ENCODE measurements at regions not wholly inside any gene's neighbourhood (a gene's known extent, or its start where the extent isn't known, plus 50 kb on each side); places are given as distances from the start of the nearest gene placed in this dataset.

DNA sequence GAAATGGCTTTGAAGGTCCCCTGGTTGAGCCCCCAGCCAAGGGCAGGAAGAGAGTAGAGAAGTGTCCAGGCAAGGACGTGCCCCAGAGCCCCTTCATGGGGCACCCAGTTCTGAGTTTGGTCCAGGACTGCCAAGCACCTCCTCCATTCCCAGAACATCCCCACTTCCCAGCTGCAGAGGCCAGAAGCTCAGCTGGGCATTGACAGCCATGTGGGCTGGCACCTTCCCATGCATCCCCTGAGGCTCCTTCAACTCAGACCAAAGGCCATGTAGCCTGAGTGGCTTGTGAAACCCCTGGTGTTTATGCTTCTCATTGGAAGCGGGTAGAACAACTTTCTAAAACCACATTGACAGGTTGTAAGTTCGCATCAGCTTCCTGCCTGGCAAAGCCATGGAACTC lies 789.6 kb downstream of the TBC1D22A start:
- H3K27ac ChIP-seq (ENCODE audit: extremely low read length, insufficient read depth, low read length) = no peak overlapping the region
- ChIA-PET CTCF (ENCODE audit: low intra/inter-chr PET ratio, low total read pairs) (no interaction called here), POLR2A (no interaction called here)
- H3K27me3 ChIP-seq (ENCODE audit: control insufficient read depth in 1 of 2, insufficient read depth in 2 of 2, low read length in 2 of 2) = peaks cover 1 to 40% of the 10 kb centered on the region in 2 experiments; a peak in 4 of 5 replicates
- 5% methylated on average over 2 of the region's 3 CpGs for WGBS (ENCODE audit: low lambda C conversion rate)
- H3K9ac ChIP-seq (ENCODE audit: insufficient read depth, low read depth, low read length) = no peak overlapping the region
- H3K4me1 ChIP-seq (ENCODE audit: insufficient read depth, low read length) = no peaks in the 10 kb centered on the region
- no peak overlapping the region for H3K4me2 ChIP-seq (ENCODE audit: low read depth, low read length)
- no TSS peak for BruUV-seq (replicated peaks)
- FAIRE-seq (no peak), DNase-seq (ENCODE audit: low spot score) (no peak), ATAC-seq (no peak)
- no peaks in the 10 kb centered on the region for H3K36me3 ChIP-seq (replicated peaks in 1 of 2; ENCODE audit: control insufficient read depth in 1 of 2, insufficient read depth in 2 of 2, low read length in 2 of 2)
- in situ Hi-C loops (cut with HindIII; ENCODE audit: extremely low pct_ligation_motif_present, low pct_unique_long_range_greater_than_20kb) (no loop called here), intact Hi-C loops (cut with micrococcal nuclease; ENCODE audit: unreplicated experiment) (no loop called here)
- no peaks in the 10 kb centered on the region for H3K79me2 ChIP-seq (ENCODE audit: insufficient read depth, low read length)
- H2AFZ ChIP-seq (ENCODE audit: low read length) = no peak overlapping the region
- no peak overlapping the region for H3K4me3 ChIP-seq (replicated peaks in 1 of 3; ENCODE audit: insufficient read depth in 1 of 3, low read depth in 2 of 3, low read length in 3 of 3)
- no peaks in the 10 kb centered on the region for H3K9me3 ChIP-seq (ENCODE audit: low read length)
- no peaks in the 10 kb centered on the region for H4K20me1 ChIP-seq (ENCODE audit: insufficient read depth, low read length)
- TF ChIP-seq MAFG (CRISPR knock-in tag; IDR thresholded peaks at IDR 0.05) (no peak), ZNF790 (CRISPR knock-in tag; IDR thresholded peaks at IDR 0.05; ENCODE audit: borderline replicate concordance) (no peak), JUN (CRISPR knock-in tag; IDR thresholded peaks at IDR 0.05) (no peak), FOXP1 (IDR thresholded peaks at IDR 0.05) (no peak), FOXP1 (CRISPR knock-in tag; IDR thresholded peaks at IDR 0.05) (no peak), TMF1 (CRISPR knock-in tag; IDR thresholded peaks at IDR 0.05; ENCODE audit: low read depth) (no peak), ATF7-NPFF (CRISPR knock-in tag; IDR thresholded peaks at IDR 0.05; ENCODE audit: low read depth) (no peak), HNRNPK (IDR thresholded peaks at IDR 0.05; ENCODE audit: low read depth, low read length, poor library complexity, severe bottlenecking) (no peak), SP4 (CRISPR knock-in tag; IDR thresholded peaks at IDR 0.05) (no peak), ATF7 (IDR thresholded peaks at IDR 0.05) (no peak), ATF7 (CRISPR knock-in tag; IDR thresholded peaks at IDR 0.05) (no peak), ISL2 (CRISPR knock-in tag; IDR thresholded peaks at IDR 0.05) (no peak)
- TF ChIP-seq, protein P1, sequence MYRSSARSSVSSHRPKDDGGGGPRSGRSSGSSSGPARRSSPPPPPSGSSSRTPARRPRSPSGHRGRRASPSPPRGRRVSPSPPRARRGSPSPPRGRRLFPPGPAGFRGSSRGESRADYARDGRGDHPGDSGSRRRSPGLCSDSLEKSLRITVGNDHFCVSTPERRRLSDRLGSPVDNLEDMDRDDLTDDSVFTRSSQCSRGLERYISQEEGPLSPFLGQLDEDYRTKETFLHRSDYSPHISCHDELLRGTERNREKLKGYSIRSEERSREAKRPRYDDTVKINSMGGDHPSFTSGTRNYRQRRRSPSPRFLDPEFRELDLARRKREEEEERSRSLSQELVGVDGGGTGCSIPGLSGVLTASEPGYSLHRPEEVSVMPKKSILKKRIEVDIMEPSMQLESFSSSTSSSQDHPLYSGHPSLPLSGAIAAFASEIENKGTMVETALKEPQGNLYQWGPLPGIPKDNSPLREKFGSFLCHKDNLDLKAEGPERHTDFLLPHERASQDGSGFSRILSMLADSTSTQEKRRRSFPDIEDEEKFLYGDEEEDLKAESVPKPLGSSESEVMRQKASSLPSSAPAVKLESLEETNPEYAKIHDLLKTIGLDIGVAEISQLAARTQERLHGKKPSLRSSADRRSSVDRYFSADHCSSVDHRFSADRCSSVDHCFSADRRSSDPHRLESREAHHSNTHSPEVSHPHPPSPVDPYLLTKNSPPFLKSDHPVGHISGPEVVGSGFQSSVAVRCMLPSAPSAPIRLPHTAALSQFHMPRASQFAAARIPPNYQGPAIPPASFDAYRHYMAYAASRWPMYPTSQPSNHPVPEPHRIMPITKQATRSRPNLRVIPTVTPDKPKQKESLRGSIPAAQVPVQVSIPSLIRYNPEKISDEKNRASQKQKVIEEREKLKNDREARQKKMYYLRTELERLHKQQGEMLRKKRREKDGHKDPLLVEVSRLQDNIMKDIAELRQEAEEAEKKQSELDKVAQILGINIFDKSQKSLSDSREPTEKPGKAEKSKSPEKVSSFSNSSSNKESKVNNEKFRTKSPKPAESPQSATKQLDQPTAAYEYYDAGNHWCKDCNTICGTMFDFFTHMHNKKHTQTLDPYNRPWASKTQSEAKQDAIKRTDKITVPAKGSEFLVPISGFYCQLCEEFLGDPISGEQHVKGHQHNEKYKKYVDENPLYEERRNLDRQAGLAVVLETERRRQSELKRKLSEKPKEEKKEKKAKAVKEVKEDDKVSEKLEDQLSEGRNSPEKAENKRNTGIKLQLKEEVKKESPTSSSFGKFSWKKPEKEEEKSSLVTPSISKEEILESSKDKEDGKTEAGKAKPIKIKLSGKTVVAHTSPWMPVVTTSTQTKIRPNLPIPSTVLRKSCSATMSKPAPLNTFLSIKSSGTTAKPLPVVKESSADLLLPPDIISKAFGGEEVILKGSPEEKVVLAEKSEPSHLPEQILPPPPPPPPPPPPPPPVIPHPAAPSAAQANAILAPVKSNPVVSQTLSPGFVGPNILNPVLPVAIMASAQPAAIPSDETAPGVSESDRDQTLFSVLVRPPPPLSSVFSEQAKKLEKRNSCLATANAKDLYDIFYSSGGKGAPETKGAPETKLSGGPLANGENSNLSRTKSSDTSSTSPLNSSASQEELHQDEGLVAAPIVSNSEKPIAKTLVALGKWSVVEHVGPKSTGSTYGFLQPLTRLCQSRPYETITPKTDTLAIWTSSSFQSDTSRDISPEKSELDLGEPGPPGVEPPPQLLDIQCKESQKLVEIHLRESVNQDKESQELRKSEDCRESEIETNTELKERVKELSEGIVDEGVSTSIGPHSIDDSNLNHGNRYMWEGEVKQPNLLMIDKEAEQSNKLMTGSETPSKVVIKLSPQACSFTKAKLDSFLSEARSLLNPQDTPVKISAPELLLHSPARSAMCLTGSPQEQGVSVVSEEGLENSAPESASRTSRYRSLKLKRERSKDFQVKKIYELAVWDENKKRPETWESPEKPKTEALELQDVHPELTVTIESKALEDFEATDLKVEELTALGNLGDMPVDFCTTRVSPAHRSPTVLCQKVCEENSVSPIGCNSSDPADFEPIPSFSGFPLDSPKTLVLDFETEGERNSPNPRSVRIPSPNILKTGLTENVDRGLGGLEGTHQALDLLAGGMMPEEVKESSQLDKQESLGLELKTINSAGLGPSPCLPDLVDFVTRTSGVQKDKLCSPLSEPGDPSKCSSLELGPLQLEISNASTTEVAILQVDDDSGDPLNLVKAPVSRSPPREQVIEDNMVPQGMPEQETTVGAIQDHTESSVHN (CRISPR knock-in tag; IDR thresholded peaks at IDR 0.05) = no peak
- TF ChIP-seq, protein P2, sequence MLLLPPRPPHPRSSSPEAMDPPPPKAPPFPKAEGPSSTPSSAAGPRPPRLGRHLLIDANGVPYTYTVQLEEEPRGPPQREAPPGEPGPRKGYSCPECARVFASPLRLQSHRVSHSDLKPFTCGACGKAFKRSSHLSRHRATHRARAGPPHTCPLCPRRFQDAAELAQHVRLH (CRISPR knock-in tag; IDR thresholded peaks at IDR 0.05; ENCODE audit: borderline replicate concordance, low read depth) = no peak
- TF ChIP-seq, protein P3, sequence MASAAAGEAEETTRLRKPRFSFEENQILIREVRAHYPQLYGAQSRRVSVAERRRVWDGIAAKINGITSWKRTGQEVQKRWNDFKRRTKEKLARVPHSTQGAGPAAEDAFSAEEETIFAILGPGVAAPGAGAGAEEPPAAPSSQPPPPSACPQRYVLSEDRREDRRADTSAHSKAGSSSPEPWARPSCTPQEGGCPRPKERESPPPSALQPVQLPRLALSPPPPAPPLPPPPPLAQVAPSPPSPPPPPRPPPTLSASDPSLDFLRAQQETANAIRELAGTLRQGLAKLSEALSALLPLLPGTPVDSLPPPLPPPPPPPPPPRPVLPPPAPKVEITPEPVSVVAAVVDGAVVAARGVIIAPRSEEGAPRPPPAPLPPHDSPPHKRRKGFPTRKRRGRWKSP (CRISPR knock-in tag; IDR thresholded peaks at IDR 0.05) = no peak
- TF ChIP-seq, protein P4, sequence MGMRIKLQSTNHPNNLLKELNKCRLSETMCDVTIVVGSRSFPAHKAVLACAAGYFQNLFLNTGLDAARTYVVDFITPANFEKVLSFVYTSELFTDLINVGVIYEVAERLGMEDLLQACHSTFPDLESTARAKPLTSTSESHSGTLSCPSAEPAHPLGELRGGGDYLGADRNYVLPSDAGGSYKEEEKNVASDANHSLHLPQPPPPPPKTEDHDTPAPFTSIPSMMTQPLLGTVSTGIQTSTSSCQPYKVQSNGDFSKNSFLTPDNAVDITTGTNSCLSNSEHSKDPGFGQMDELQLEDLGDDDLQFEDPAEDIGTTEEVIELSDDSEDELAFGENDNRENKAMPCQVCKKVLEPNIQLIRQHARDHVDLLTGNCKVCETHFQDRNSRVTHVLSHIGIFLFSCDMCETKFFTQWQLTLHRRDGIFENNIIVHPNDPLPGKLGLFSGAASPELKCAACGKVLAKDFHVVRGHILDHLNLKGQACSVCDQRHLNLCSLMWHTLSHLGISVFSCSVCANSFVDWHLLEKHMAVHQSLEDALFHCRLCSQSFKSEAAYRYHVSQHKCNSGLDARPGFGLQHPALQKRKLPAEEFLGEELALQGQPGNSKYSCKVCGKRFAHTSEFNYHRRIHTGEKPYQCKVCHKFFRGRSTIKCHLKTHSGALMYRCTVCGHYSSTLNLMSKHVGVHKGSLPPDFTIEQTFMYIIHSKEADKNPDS (CRISPR knock-in tag; IDR thresholded peaks at IDR 0.05) = no peak

Measured in HepG2 (cell line).